HK-2 (cell line): ENCODE measurements at regions not wholly inside any gene's neighbourhood (a gene's known extent, or its start where the extent isn't known, plus 50 kb on each side); places are given as distances from the start of the nearest gene placed in this dataset.

Experiments used
- DNase-seq: peaks from one replicate; pipeline ENCODE4 v3.0.0-alpha.2; 2018; ENCODE audit not compliant: unreplicated experiment

DNA sequence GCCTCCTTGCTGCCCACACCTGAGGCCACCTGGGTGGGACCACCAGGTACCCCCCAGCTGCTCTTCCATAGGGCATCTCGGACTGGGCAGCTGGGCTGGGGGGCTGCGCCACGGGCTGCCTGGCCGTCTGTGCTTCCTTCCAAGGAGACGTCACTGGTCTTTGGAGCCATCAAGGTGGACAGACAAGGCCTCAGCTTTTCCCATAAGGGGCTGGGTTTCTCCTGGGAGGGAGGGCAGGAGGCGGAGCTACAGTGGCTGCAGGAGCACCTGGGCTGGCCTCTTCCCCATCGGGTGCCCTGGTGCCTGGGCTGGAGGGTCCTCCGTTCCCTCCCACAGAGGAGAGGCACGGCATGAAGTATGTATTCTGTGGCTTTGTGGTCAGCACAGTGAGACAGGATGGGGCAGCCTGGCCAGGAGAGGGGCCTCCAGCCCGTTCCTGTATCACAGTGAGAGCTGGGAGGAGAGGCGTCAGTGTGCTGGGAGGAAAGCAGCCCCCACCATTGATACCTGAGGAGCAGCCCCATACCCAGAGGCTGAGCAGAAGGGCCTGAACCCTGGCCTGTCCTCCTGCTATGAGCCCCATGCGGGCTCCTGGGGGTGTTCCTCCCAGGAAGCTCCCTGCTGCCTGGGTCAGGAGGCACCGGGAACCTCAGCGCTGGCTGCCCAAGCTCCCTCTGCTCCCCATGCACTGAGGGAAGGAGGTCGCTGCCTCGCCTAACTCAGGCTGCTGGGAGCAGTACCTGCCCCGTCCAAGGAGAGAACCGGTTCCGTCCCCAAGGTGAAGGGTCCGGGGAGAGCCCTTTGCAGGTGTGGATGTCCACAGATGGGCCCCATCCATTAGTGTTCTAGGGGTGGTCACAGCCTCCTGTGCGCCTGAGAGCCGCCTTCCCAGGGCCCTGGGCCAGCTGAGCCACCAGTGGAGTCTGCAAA lies 1075.0 kb downstream of the BRD1 start:
- DNase-seq, result no peak

DNA sequence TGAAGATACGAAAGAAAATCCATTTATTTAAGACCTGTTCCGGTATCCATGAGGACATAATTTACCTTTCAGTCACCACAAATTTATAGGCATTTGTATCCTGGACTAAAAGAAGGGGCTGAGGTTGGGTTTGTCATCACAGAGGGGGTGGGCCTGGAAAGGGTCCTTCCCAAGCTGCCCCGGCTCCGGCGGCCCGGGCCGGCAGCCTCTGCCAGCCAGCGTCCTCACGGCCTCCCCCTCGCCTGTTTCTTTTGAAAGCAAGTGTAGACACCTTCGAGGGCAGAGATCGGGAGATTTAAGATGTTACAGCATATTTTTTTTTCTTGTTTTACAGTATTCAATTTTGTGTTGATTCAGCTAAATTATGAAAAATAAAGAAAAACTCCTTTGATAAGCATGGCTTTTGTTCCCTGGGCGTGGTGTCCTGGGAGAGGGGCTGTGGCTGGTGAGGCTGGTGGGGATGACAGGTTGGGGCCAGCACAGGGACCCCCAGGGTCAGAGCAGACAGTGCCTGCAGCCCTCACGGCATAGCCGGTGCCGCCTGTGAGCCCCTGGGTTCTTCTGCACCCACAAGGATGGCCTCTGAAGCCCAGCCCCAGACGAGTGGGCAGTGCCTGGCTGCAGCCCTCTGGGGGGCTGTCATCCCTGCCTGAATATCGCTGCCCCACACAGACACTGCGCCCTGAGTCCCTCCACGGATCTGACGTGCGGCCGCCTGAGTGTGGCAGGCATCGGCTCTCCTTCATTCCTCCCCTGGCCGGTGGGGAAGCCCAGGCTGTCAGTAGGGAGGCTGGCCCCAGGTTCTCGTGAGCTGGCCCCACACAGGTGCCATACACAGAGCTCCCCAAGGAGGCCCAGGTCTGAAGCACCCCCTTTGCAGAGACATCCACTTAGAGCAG lies 1075.9 kb downstream of the BRD1 start:
- DNase-seq, result no peak

DNA sequence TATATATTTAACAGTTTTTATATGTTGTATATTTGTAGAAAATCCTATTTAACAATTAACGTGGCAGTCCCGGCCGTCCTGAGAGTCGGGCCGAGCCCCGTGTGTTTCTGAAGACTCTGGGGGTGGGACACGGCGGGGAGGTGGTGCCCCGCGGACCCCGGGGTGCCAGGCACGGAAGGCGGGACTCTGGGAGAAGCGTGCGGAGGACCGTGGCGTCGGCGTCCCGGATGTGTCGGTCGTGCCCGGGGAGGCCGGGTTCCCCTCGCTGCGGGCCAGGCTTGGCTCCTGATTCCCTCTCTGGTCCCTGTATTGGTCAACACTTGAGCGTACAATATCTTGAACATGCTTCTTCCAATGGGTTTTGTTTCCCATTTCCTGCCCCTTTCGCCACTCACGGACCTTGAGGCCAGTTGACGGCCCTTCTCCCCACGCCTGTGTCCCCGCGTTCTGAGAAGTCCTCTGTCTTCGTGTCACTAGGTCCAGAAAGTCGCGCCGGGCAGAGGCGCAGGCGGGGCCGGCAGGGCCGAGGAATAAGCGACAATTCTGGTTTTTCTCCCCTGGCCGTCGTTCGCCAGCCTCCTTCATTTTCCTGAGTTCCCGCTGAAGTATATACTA lies 1076.7 kb downstream of the BRD1 start:
- no peak for DNase-seq

DNA sequence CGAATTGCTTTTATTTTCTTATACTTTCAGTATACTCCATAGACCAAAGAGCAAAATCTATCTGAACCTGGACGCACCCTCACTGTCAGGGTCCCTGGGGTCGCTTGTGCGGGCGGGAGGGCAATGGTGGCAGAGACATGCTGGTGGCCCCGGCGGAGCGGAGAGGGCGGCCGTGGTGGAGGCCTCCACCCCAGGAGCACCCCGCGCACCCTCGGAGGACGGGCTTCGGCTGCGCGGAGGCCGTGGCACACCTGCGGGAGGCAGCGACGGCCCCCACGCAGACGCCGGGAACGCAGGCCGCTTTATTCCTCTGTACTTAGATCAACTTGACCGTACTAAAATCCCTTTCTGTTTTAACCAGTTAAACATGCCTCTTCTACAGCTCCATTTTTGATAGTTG lies 1077.4 kb downstream of the BRD1 start:
- no peak for DNase-seq

DNA sequence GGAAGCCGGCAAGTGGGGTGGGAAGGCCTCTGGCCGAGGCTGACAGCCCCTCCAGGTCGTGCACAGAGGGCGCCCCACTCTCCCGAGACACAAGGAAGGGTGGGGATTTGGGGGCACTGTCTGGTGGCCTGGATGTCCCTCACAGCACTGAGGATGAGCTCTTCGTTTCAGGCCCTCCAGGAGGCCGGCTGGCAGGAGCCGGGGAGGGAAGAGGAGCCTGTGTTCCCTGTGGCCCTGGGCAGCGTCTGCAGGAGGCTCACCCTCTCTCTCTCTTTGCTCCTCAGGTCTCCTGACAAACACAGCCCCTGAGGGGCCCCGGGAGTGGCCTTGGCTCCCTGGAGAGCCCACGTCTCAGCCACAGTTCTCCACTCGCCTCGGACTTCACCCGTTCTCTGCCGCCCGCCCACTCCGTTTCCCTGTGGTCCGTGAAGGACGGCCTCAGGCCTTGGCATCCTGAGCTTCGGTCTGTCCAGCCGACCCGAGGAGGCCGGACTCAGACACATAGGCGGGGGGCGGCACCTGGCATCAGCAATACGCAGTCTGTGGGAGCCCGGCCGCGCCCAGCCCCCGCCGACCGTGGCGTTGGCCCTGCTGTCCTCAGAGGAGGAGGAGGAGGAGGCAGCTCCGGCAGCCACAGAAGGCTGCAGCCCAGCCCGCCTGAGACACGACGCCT lies 1078.0 kb downstream of the BRD1 start:
- no peak for DNase-seq

DNA sequence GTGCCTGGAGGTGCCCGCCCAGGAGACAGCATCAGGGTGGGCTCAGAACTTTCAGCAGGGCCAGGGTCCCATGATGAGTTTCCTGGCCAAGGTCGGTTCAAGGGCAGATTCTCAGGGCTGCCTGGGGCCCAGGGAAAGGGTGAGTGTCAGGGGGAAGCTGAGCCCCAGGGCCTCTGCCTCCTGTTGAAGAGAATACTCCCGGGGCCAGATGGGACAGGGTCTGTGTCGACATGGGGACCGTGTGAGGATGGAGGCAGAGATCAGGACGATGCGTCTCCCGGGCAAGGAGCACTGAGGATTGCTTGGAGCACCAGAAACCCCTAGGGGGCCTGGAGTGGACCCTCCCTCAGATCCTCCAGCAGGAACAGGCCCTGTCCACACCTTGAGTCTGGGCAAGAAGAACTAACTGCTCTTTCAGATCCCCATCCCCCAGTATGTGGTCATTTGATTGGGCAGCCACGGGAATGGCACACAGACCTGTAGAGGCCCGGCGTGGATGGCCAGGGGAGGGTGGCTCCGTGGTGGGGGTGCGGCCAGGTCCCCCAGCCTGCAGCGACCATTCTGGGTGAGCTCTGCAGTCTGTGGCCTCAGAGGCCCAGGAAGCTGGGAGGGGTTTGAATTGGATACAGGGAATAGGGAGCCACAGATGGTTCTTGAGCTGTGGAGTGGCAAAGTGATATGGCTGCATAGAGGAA lies 1078.7 kb downstream of the BRD1 start:
- no peak for DNase-seq

DNA sequence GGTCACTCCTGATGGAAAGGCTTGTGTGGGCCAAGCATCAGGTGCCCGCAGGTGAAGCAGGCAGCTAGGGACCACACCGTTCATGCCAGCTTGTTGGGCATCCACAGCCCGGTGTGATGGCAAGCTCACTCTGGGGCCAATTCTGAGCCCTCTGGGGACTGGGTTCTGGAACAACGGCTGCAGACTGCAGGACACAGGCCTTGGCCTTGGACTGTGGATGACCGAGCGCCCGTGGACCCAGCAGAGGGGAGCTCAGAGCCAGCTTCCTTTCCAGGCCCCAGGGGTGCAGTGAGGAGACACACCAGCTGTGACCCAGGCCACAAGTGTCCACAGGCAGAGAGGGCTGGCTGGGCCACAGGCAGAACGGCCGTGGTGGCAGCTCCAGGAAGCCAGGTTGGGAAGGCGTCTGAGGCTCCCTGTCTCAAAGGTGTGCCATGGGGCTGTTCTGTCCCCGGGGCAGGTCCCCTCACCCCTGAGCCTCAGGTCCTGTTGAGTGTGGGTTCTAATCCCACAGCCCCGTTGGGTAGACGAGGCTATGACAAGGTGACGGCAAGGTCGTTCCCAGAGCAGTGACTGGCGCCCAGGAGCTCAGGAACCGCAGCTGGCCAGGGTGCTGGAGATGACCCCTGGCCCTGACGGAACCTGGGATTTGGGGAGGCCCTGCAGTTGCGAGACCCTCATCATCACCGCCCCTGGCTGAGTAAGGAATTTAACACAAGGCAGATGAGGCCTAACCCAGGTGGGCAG lies 1079.4 kb downstream of the BRD1 start:
- no peak for DNase-seq

DNA sequence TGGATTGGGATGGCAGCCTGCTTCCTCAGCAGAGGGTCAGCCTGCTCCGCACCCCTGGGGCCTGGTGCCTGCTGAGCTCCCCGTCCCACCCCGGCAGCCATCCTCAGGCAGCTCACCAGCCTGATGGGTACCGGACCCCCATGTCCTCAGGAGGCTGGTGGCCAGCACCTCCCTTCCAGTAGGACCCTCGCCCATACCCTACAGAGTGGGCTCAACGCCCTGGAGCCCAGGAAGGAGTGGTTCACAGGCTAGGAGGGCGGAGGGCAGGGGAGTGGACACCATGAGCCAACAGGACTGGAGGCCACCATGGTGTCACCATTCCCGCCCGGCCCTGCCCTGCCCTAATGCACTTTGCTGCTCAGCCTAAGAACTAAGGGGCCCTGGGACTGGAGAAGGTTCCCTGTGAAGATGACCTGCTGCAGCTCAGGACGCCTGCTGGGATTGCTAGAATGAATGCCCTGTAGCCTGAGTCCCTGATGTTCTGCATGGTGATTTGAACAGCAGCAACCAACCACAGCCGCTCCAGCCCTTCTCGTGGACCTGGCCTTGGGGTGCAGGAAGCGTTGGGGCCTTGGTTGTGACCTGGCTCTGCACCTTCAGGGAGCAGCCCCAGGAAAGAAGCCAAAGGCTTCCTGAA lies 1080.8 kb downstream of the BRD1 start:
- no peak for DNase-seq

DNA sequence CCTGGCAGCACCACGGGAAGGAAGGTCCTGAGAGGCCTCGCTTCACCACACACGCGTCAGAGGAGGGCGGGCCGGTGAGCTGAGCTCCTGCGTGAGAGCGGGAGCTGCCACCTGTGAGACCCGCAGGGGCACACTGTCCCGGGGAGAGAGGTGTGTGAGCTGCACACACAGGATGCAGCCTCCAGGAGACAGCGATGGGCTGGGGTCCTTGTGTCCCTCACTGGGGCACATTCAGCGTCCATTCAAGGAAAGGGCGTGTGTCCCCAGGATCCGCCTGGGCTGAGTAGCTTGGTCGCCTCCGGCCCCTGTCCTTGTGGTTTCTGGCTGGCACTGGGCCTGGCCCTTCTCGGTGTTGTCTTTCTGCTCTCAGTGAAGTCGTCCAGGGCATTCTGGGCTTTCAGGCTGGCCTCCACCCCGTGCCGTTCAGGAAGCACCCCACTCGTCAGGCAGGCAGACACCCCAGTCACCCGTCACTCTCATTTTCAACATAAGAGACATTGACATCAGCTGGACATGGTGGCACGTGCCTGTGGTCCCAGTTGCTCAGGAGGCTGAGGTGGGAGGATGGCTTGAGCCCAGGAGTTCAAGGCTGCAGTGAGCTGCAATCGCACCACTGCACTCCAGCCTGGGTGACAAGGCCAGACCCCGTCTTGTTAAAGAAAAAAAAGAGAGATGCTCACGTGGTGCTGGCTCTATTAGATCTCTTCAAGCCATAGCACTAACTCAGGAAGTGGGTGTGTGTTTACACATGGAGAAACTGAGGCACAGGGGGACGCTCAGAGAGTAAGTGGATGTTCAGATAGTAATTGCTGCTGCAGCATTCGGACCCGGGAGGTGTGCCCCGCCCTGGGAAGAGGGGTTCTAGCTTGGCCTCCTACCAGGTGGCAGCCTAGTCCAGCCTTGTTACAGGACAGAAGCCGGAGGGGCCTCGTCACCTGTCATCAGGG lies 1081.6 kb downstream of the BRD1 start:
- DNase-seq, result no peak

DNA sequence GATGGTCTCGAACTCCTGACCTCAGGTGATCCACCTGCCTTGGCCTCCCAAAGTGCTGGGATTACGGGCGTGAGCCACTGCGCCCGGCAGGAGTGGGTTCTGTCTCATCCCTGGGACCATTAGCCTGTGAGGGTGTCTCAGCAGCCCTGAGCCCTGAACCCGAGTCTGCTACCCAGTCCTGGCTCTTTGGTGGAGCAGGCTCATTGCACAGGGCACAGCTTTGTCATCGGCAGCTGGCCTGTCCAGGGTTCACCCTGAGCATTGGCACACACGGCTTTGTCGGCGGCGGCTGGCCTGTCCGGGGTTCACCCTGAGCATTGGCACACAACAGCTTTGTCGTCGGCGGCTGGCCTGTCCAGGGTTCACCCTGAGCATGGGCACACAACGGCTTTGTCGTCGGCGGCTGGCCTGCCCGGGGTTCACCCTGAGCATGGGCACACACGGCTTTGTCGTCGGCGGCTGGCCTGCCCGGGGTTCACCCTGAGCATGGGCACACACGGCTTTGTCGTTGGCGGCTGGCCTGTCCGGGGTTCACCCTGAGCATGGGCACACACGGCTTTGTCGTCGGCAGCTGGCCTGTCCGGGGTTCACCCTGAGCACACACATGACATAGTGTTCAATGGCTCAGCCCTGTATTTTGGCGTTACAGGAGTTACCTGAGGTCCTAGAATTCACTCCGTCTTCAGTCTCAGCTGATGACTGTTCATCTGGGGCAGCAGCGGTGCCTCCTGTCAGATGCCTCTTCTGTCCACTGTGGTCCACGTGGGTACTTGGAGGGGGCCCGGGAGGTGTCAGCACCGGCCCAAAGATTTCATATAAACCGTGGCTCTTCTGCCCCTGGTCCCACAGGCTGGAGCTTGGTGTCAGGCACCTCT lies 1082.5 kb downstream of the BRD1 start:
- no peak for DNase-seq

DNA sequence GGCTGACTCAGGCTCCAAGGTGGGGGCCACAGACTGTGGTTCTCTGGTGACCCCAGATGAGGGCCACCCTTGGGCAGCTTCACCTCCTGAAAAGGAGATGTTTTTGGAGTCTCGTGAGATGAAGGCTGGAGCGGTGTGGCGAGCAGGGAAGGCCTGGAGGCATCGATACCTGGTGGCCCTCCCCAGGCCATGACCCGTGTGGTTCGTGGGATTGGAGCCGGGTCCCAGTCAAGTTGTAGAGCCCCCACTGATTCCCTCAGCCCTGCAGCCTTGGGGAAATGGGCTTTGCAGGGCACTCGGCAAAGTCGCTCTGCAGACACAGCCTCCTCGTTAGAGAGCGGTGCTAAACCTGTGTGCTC lies 1083.4 kb downstream of the BRD1 start:
- DNase-seq, result no peak

DNA sequence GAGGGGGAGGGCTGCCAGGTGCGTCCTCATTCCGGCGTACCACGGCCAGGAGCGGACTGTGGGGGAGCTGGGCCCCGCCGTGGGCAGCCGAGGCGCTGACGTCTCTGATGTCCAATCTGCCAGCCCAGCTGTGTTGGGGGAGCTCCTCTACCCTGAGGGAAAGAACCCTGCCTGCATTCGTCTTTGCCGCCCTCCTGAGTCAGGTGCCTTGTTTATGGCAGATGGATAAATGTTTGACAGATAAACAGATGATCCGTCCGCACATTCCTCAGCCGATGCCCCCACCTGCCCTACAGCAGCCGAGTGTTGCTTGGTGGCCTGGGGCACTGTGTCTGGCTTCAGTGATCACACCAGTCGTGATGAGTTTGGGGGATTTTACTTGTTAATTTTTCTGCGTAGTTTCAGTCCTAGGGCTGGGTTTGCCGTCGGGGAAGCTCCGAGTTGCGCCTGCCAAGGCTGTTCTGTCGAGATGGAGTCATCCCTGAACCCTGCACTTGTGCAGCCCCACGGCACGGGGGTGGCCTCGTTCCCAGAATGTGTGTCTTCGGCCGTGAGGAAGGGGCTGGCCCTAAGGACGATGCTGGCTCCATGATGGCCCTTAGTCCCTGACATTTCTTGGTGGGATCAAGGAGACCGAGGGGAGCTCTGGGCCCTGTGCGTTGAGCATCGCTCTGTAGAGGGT lies 1083.9 kb downstream of the BRD1 start:
- no peak for DNase-seq

DNA sequence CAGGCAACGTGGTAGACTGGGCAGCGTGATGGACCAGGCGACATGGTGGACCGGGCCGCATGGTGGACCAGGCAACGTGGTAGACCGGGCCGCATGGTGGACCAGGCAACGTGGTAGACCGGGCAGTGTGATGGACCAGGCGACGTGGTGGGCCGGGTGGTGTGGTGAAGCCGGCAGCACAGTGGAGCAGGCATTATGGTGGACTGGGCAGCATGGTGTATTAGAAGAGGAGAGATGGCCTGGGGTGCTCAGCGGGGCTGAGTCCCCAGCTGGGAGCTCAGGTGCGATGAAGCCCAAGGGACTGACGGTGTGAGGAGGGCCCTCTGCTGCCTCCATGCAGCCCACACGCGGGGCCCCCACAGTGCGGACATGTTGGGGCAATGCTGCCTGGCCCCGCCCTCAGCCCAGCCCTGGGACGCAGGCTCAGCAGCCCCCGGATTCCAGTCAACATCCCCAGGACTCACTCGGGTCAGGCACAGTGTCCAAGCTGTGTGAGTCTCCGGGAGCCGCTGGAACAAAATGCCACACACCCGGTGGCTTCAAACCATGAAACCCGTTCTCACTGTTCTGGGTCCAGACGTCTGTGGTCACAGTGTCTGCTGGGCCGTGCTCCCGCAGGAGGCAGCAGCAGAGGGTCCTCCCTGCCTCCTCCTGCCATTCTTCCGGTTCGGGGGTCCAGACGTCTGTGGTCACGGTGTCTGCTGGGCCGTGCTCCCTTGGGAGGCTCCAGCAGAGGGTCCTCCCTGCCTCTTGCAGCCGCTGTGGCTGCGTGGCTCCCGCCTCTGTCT lies 1084.9 kb downstream of the BRD1 start:
- DNase-seq, result no peak

DNA sequence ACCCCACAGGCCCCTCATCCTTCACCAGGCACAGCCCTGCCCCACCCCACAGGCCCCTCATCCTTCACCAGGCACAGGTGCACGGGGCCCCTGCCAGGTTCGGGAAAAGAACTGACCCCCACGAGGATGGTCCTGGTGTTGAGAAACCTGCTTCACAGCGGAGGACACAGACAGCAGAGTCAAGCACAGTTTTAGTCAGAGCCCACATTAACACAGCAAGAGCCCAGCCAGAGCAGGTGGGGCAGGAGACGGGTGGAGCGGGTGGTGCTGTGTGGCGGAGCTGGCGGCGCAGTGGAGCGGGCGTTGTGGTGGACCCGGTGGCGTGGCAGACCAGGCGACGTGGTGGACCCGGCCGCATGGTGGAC lies 1085.5 kb downstream of the BRD1 start:
- DNase-seq, result no peak

DNA sequence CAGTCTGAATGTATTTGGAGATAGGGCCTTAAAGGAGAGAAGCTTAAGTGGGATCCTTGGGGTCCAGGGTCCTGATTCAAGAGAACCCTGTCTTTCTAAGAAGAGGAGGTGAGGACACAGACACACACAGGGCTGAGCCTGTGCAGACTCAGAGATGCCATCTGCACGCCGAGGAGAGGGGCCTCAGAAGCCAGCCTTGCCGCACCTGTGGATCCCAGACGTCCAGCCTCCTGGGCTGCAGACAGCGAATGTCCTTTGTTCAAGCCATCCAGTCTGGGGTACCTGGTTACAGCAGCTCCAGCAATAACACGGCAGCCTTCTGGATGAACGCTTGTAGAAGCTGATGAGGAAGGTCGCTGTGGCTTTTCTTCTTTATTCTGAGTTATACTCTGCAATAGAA lies 1086.1 kb downstream of the BRD1 start:
- DNase-seq, result no peak

DNA sequence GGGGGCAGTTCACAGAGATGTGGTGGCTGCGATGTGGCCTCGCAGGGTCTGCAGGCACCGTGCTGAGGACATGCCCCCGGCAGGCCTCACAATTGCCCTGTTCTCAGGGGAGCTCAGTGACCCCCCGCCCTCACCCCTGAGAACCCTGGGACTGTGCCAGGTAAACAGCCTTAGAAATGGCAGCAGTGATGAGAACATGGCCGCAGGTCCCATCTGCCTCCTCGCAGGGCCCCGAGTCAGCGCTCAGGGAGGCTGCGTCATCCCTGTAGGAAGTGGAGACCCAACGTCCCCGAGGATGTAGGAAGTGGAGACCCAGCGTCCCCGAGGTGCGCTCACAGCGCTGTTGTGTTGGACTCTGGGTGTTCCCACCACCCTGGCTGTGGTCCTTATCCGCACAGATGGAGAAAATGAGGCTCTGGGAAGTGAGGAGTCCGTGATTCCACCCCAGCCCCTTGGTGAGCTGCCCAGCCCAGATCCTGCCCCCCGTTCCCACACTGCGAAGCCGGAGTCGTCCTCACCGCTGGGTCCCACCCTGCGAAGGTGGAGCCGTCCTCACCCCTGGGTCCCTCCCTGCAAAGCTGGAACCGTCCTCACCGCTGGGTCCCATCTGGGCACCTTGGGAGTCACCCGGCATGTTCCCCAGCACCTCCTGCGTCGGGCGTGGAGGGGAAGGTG lies 1086.8 kb downstream of the BRD1 start:
- no peak for DNase-seq
